ENCODE measurements at regions not wholly inside any gene's neighbourhood (a gene's known extent, or its start where the extent isn't known, plus 50 kb on each side); places are given as distances from the start of the nearest gene placed in this dataset.

DNA sequence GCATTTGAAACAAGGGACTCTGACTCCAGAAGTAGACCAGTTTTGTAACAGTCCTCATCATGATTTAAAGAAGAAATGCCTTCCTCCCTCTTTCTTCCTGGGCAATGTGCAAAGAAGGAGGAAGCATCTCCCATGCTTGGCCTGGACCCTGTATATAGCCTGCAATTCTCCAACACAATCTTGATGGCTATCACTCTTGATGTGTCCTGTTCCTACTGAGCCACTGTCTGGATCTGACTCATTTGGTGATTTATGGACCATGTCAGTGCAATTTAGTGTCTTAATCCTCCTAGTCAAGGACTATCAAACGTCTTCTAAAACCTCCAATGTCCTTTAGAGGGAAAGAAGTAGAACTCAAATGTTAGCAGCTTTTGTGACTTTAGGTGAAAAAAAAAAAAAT, 697.3 kb downstream of the TLR4 start:
- TF ChIP-seq, protein P1, sequence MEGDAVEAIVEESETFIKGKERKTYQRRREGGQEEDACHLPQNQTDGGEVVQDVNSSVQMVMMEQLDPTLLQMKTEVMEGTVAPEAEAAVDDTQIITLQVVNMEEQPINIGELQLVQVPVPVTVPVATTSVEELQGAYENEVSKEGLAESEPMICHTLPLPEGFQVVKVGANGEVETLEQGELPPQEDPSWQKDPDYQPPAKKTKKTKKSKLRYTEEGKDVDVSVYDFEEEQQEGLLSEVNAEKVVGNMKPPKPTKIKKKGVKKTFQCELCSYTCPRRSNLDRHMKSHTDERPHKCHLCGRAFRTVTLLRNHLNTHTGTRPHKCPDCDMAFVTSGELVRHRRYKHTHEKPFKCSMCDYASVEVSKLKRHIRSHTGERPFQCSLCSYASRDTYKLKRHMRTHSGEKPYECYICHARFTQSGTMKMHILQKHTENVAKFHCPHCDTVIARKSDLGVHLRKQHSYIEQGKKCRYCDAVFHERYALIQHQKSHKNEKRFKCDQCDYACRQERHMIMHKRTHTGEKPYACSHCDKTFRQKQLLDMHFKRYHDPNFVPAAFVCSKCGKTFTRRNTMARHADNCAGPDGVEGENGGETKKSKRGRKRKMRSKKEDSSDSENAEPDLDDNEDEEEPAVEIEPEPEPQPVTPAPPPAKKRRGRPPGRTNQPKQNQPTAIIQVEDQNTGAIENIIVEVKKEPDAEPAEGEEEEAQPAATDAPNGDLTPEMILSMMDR (IDR thresholded peaks at IDR 0.05): no peak
- no peak for TF ChIP-seq POLR2A (IDR thresholded peaks at IDR 0.05)
